Activated T-cell treated with anti-CD3 and anti-CD28 coated beads for 1 hour (primary cell): ENCODE measurements at regions not wholly inside any gene's neighbourhood (a gene's known extent, or its start where the extent isn't known, plus 50 kb on each side); places are given as distances from the start of the nearest gene placed in this dataset.
"Not testable (repeated sequence)": the region's sequence is repeated elsewhere in the genome, so short reads cannot be mapped to it uniquely, and the experiment has no call there.

Experiments used
- DNase-seq: peaks from one replicate; pipeline ENCODE4 v3.0.0-alpha.2; 2020; ENCODE audit warnings: low read depth

GRCh38 chr10:30732671-30733070, 103.1 kb upstream of the LYZL2 start:
- no peak for DNase-seq

- no peak for DNase-seq
These were observed 102.4 kb upstream of the LYZL2 start for GRCh38 chr10:30731963-30732362.

GRCh38 chr10:30730306-30730705, 100.8 kb upstream of the LYZL2 start:
- no peak for DNase-seq

- no peak for DNase-seq
These were observed 99.2 kb upstream of the LYZL2 start for GRCh38 chr10:30728766-30729165.

- DNase-seq: no peak
These were observed 98.6 kb upstream of the LYZL2 start for GRCh38 chr10:30728127-30728526.

- no peak for DNase-seq
These were observed 98.0 kb upstream of the LYZL2 start for GRCh38 chr10:30727524-30727923.

- peak; percentile 80 for DNase-seq
These were observed 97.3 kb upstream of the LYZL2 start for GRCh38 chr10:30726783-30727414.

GRCh38 chr10:30725661-30726060, 96.1 kb upstream of the LYZL2 start:
- no peak for DNase-seq

- no peak for DNase-seq
These were observed 94.7 kb upstream of the LYZL2 start for GRCh38 chr10:30724296-30724695.

GRCh38 chr10:30722956-30723620, 93.5 kb upstream of the LYZL2 start:
- no peak for DNase-seq

GRCh38 chr10:30719832-30720231, 90.3 kb upstream of the LYZL2 start:
- no peak for DNase-seq

GRCh38 chr10:30709700-30710358, 80.3 kb upstream of the LYZL2 start:
- no peak for DNase-seq

- DNase-seq: no peak
These were observed 79.7 kb upstream of the LYZL2 start for GRCh38 chr10:30709229-30709628.

- DNase-seq: no peak
These were observed 78.7 kb upstream of the LYZL2 start for GRCh38 chr10:30708234-30708633.

GRCh38 chr10:30706189-30706588, 76.6 kb upstream of the LYZL2 start:
- DNase-seq: not testable (repeated sequence)

GRCh38 chr10:30705625-30706149, 76.1 kb upstream of the LYZL2 start:
- no peak for DNase-seq

- DNase-seq: no peak
These were observed 75.6 kb upstream of the LYZL2 start for GRCh38 chr10:30705101-30705624.

- DNase-seq: not testable (repeated sequence)
These were observed 75.1 kb upstream of the LYZL2 start for GRCh38 chr10:30704601-30705100.

- no peak for DNase-seq
These were observed 74.6 kb upstream of the LYZL2 start for GRCh38 chr10:30704026-30704600.

- not testable (repeated sequence) for DNase-seq
These were observed 73.9 kb upstream of the LYZL2 start for GRCh38 chr10:30703446-30703845.

- no peak for DNase-seq
These were observed 73.3 kb upstream of the LYZL2 start for GRCh38 chr10:30702860-30703259.

- peak; percentile 33 for DNase-seq
These were observed 72.1 kb upstream of the LYZL2 start for GRCh38 chr10:30701451-30702173.
